NB4 (cell line): ENCODE measurements at regions not wholly inside any gene's neighbourhood (a gene's known extent, or its start where the extent isn't known, plus 50 kb on each side); places are given as distances from the start of the nearest gene placed in this dataset.

Experiments
- DNase-seq: peaks from one replicate; pipeline ENCODE4 v3.0.0; 2010; ENCODE audit warnings: low read depth
- H3K4me3 ChIP-seq: one replicate; pipeline ENCODE4 v1.5.1; 2011; ENCODE audit warnings: mild to moderate bottlenecking, low read depth, low read length, moderate library complexity
- CTCF ChIP-seq: IDR thresholded peaks from one replicate; pipeline ENCODE4 v1.5.1; 2012; ENCODE audit warnings: low read depth, low read length
- MAX ChIP-seq: IDR thresholded peaks from 2 replicates; pipeline ENCODE4 v1.6.1; 2011; ENCODE audit warnings: low read depth, low read length
- MYC ChIP-seq: IDR thresholded peaks from 2 replicates; pipeline ENCODE4 v1.6.1; 2011; ENCODE audit warnings: low read depth, low read length
- POLR2A ChIP-seq: IDR thresholded peaks from 2 replicates; pipeline ENCODE4 v1.6.1; 2011; ENCODE audit warnings: mild to moderate bottlenecking; ENCODE audit not compliant: insufficient read length; ENCODE audit errors: extremely low read depth

- no peak overlapping the region for H3K4me3 ChIP-seq
- DNase-seq = no peak
- TF ChIP-seq MYC (no peak), CTCF (no peak), MAX (no peak), POLR2A (no peak)
Observed at GRCh38 chr20:4545526-4545925, 140.7 kb upstream of the PRNP start.

GRCh38 chr20:4544765-4545164 is 141.5 kb upstream of the PRNP start:
- H3K4me3 ChIP-seq = no peak overlapping the region
- no peak for TF ChIP-seq POLR2A
- TF ChIP-seq MYC = no peak
- TF ChIP-seq MAX = no peak
- TF ChIP-seq CTCF = no peak
- DNase-seq = no peak

GRCh38 chr20:4542270-4542669 is 144.0 kb upstream of the PRNP start:
- no peak for DNase-seq
- TF ChIP-seq CTCF (no peak), POLR2A (no peak), MYC (no peak), MAX (no peak)
- H3K4me3 ChIP-seq = no peak overlapping the region

GRCh38 chr20:4534315-4534714 is 151.9 kb upstream of the PRNP start:
- no peak for DNase-seq
- TF ChIP-seq CTCF = no peak
- no peak for TF ChIP-seq POLR2A
- no peak for TF ChIP-seq MAX
- TF ChIP-seq MYC = no peak

GRCh38 chr20:4533368-4534133 is 152.7 kb upstream of the PRNP start:
- DNase-seq = no peak
- TF ChIP-seq MYC (no peak), POLR2A (no peak), MAX (no peak), CTCF (no peak)
- no peak overlapping the region for H3K4me3 ChIP-seq

More at GRCh38 chr20:4534315-4534714, 151.9 kb upstream of the PRNP start:
- H3K4me3 ChIP-seq = no peak overlapping the region
